Vagina (tissue), 2 donors: ENCODE measurements at regions not wholly inside any gene's neighbourhood (a gene's known extent, or its start where the extent isn't known, plus 50 kb on each side); places are given as distances from the start of the nearest gene placed in this dataset.

ENCODE experiments used
- CTCF ChIP-seq, 3 experiments: fragments of 450-650 bp in 2 of 3; fragments of 200-600 bp in 1 of 3; sonication (generic) in 1 of 3; IDR thresholded peaks; one replicate each; pipeline ENCODE4 v1.5.1; 2017 to 2019; ENCODE audit warnings: antibody characterized with exemption in 3 of 3, mild to moderate bottlenecking in 2 of 3, moderate library complexity in 2 of 3
- POLR2AphosphoS5 ChIP-seq, 2 donors: sonication (generic); formaldehyde crosslinking; IDR thresholded peaks; one replicate each; pipeline ENCODE4 v1.9.0; 2017; ENCODE audit warnings: antibody characterized with exemption in 2 of 2, mild to moderate bottlenecking in 2 of 2, low read depth in 1 of 2; ENCODE audit not compliant: insufficient read depth in 1 of 2

GRCh38 chr9:88721495-88722279, 186.7 kb downstream of the NXNL2 start:
- no peak for TF ChIP-seq CTCF (IDR thresholded peaks at IDR 0.05)
- TF ChIP-seq POLR2AphosphoS5 (IDR thresholded peaks at IDR 0.05; ENCODE audit: insufficient read depth in 1 of 2, low read depth in 1 of 2), result no peak
